SKM-1 treated with dmso at 0.1 percent for 144 hours (cell line): ENCODE measurements at regions not wholly inside any gene's neighbourhood (a gene's known extent, or its start where the extent isn't known, plus 50 kb on each side); places are given as distances from the start of the nearest gene placed in this dataset.
"Not testable (repeated sequence)": the region's sequence is repeated elsewhere in the genome, so short reads cannot be mapped to it uniquely, and the experiment has no call there.

Source experiments
- DNase-seq: peaks from one replicate; lab custom pipeline; 2025; ENCODE audit not compliant: unreplicated experiment; lab: John Stamatoyannopoulos, UW

DNA sequence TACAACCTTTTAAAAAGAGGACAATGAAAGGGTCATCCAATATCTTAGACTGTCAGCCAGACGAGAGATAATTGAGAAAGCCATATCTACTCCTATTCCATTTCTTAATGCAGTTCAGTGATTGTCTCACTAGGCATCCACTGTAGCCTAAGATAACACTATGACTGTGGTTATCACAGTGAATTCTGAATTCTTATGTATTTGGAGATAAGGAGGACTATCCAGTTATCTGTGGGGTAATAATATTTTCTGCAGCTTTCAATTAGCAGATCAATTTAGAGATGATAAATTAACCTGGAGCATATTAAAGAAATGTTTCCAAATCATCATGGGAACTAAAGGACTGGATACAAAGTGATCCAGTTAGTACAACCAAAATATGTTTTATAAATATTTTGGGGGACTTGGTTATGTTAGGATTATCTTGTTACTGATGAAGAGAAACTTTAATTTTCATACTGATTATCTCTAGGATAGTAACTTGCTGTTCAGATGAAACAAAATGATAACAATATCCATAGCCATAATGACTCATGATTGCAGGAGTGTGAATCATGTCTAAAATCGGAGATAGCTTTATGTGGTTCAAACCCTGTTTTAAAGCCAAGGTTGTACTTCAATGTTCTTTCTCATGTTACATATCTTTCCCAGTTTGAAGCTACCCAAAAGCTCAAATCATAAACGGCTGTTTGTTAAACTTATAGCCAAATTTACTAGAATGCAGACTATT lies 1152.0 kb downstream of the HACE1 start:
- DNase-seq = no peak

DNA sequence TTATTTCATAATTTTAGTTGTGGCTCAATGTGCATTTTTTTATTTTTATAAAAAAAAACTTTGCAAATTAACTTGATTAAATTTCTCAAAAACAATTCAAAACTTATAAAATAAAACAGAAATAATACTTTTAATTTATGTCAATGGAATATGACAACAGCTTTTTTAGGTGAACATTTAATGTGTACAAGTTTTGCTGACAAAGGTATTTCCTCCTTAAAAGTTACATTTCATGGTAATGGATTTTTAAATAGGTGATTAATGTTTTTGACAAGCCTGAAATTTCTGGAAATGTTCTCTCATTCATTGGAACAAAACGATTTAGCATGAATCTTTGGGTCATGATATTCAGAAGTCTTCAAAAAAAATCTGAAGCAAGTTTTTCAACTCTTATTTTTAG lies 1160.0 kb downstream of the HACE1 start:
- no peak for DNase-seq

DNA sequence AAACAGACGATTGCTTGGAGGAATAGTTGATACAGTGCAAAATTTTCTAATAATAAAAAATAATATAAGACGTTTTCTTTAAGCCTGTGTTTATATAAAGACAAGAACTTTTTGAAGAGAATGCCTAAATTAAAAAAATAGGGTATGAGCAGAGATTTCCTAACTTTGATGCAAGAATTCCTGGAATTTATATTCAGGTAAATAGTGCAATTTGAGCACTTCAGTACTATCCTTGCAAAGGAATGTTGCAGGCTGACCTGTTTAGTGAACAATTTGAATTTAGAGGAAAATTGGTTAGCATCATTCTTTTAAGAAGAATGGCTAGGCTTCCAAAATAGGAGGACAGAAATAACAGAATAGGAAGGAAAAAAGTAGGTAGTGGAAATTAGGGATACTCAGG lies 1172.3 kb downstream of the HACE1 start:
- DNase-seq = no peak

DNA sequence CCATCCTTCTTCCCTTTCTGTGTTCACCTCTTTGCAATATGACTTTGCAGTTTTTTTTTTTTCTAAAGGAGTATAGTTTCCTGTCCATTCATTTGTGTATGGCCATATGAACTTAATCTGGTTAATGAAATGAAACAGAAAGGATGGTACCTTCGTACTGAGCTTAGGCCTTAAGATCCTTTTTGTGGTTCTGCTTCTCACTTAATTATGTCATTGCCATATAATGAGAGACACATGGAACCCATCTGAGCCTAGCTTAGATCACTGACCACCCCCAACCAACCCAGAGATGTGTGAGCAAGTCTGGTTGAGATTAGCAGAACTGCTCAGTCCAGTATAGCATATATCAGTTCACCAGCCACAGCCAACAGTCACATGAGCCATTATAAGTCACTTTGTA lies 1179.6 kb downstream of the HACE1 start:
- no peak for DNase-seq

DNA sequence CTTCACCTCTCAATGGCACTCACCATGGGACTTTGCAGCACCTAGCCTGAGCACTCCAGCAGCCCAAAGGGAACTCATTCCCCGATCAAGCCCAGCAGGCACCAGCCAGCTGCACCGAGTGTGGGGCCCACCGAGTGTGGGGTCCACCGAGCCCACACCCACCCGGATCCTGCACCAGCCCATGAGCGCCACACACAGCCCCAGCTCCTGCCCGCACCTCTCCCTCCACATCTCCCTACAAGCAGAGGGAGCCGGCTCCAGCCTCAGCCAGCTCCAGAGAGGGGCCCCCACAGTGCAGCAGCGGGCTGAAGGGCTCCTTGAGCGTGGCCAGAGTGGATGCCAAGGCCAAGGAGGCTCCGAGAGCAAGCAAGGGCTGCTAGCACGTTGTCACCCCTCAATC lies 1182.4 kb downstream of the HACE1 start:
- no peak for DNase-seq

- no peak for DNase-seq
Measured at GRCh38 chr6:103675807-103676406, 1183.8 kb downstream of the HACE1 start.

DNA sequence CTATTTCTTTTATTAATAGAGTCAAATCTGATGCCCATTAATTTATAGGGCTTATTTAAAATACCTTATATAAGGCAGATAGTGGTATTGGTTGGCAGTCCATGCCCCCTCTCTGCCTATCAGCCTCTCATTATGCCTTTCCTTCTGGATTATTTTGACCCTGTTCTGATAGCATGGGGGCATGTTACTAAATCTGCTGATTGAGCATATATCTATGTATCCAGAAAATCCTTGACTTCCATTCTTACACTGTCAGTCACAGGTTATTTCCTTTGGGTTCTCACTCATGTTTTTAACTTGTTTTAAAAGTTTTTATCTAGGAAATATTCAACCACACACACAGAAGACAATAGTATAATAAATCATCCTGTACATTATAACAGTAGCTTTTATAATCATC lies 1184.9 kb downstream of the HACE1 start:
- DNase-seq = no peak

DNA sequence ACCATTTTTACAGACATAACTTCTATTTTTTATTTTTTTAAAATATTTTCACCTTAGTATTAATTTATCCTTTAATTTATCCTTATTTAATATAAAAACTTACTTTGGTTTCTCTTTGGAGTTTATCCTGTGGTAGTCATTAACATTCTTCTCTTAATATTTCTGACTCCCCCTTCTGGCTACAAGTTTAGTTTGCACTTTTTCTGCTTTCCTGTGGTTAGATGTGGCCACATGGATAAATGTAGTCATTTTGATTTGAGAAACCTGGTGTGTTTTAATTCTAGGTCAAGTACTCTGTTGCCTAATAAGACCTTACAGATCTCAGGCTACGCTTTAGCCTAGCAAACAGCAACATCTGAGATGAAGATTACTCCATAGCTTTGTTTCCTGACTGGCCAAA lies 1187.5 kb downstream of the HACE1 start:
- peak; percentile 15 for DNase-seq

- no peak for DNase-seq
Measured at GRCh38 chr6:103629613-103630012, 1230.1 kb downstream of the HACE1 start.

DNA sequence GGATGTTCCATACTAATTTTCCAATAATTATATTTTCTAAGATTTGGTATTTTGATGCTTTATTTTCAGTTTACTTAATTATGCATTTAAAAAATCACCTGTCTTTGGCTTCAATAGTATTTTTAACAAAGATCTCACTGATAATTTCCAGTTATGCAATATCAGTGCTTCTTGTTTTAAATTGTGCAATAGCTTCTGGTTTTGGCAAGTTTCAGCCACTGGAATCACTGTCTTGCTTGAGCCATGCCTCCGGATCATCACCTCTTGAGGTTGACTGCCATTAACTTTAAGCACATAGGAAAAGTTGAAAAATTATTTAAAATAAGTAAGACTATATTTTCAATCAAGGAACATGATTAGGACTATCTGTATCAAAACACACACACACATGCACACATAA lies 1242.1 kb downstream of the HACE1 start:
- peak; percentile 3 for DNase-seq

- DNase-seq = no peak
Measured at GRCh38 chr6:103587722-103588121, 1272.0 kb downstream of the HACE1 start.

DNA sequence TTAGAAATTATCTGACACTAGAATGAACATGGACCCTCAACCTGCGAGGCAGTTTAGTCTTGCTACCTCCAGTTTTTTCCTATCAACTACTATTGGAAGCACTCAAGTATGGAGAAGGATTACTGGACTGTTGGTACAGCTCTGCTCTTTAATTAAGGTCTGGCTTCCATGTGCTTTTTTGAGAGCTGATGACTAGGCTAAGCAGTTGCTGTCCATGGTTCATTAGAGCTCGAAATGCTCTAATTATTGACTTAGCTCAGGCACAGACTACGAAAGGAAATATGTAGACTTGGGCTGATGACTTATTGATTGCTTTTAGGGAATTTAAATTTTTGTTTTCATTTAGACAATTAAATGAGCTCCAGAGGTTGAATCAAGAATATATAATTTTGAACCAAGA lies 1281.6 kb downstream of the HACE1 start:
- no peak for DNase-seq

DNA sequence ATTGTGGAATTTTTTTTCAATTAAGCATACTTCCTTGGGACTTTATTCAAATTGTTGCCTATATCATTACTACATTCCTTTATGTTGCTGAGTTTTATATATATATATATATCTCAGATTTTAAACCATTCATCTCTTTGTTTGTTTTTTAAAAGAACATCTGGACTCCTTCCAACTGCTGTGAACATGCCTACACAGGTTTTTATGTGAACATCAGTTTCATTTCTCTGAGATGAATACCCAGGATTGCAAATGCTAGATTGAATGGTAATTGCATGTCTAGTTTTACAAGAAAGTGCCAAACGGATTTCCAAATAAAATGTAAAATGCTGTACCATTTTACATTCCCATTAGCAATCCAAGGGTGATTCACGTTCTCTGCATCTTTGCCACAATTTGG lies 1289.3 kb downstream of the HACE1 start:
- no peak for DNase-seq

- no peak for DNase-seq
Measured at GRCh38 chr6:103554911-103555310, 1304.8 kb downstream of the HACE1 start.

- no peak for DNase-seq
Measured at GRCh38 chr6:103538381-103538780, 1321.3 kb downstream of the HACE1 start.

GRCh38 chr6:103534814-103535213 lies 1324.9 kb downstream of the HACE1 start:
- DNase-seq = no peak

DNA sequence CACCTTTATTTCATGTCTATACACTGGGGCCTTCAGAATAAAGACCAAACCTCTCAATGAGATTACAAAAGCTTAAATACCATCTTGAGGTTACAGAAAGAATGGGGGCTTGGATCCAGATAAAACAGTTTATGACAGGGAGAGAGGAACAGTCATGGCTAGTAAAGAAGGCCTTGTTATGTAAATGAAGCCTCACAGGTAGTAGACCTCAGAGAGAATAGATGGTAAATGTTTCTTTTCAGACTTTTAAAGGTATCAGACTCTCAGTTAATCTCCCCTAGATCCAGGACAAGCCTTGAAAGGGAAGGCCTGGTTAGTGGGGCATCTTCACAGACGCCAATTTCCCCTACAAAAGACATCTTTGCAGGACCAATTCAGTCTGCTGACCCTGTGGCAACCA lies 1325.6 kb downstream of the HACE1 start:
- DNase-seq = no peak

DNA sequence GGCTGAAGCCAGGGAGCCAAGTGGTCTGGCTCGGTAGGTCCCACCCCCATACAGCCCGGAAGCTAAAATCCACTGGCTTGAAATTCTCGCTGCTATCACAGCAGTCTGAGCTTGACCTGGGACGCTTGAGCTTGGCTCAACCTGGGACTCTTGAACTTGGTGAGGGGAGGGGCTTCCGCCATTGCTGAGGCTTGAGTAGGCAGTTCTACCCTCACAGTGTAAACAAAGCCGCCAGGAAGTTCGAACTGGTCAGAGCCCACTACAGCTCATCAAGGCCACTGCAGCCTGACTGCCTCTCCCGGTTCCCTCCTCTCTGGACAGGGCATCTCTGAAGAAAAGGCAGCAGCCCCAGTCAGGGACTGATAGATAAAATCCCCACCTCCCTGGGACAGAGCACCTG lies 1337.7 kb downstream of the HACE1 start:
- DNase-seq = no peak

GRCh38 chr6:103516336-103516735 lies 1343.4 kb downstream of the HACE1 start:
- no peak for DNase-seq

DNA sequence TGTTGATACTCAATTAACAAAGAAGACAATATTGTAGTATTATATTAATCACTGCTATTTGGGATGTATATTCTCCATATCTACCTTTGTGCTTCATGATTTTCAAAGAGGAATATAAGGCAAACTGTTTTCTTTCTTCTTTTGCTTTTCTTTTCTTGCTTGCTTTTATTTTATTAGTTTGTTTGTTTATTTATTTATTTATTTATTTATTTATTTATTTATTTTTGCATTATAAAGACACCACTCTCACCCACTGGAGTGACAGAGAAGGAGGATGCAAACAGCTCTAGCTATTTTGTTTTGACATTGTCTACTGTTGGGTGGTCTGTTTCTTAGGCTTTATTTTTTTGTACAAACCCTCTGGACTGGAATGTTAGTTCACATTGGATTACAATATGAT lies 1352.7 kb downstream of the HACE1 start:
- DNase-seq = no peak

DNA sequence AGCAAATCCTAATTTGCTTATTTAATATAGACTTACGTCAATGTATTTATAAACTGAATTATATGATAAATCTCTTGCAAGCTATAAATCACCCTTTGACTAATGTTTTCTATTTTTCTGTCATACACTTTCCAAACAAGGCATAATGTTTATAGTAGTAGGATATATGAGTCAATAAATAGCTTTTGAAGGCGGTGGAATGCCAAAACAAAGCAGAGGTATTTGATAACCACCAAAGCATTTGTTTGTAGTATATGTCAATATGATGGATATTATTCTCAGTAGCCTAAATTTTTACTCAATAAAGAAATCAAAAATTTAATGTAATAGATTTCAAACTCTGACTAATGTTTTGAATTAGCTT lies 1354.6 kb downstream of the HACE1 start:
- DNase-seq = no peak

GRCh38 chr6:103504501-103505154 lies 1355.1 kb downstream of the HACE1 start:
- no peak for DNase-seq

DNA sequence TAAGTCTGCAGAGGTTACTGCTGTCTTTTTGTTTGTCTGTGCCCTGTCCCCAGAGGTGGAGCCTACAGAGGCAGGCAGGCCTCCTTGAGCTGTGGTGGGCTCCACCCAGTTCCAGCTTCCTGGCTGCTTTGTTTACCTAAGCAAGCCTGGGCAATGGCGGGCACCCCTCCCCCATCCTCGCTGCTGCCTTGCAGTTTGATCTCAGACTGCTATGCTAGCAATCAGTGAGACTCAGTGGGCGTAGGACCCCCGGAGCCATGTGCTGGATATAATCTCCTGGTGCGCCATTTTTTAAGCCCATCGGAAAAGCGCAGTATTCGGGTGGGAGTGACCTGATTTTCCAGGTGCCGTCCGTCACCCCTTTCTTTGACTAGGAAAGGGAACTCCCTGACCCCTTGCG lies 1363.1 kb downstream of the HACE1 start:
- not testable (repeated sequence) for DNase-seq
